ENCODE measurements at regions not wholly inside any gene's neighbourhood (a gene's known extent, or its start where the extent isn't known, plus 50 kb on each side); places are given as distances from the start of the nearest gene placed in this dataset.

- no peak overlapping the region for H3K4me3 ChIP-seq (replicated peaks in 1 of 2; ENCODE audit: low read depth in 2 of 2, low read length in 2 of 2)
- TF ChIP-seq CTCF (IDR thresholded peaks at IDR 0.05; ENCODE audit: low read depth, low read length), result no peak
- DNase-seq (ENCODE audit: low read depth in 2 of 2), result no peak
Measured at GRCh38 chr2:125041846-125042245, 1016.8 kb downstream of the CNTNAP5 start.

- TF ChIP-seq CTCF (IDR thresholded peaks at IDR 0.05; ENCODE audit: low read depth, low read length), result no peak
- no peak overlapping the region for H3K4me3 ChIP-seq (replicated peaks in 1 of 2; ENCODE audit: low read depth in 2 of 2, low read length in 2 of 2)
- DNase-seq (ENCODE audit: low read depth in 2 of 2), result no peak
Measured at GRCh38 chr2:125042727-125043126, 1017.6 kb downstream of the CNTNAP5 start.

GRCh38 chr2:125070726-125071505 lies 1045.8 kb downstream of the CNTNAP5 start:
- DNase-seq (ENCODE audit: low read depth in 2 of 2), result no peak
- H3K4me3 ChIP-seq (replicated peaks in 1 of 2; ENCODE audit: low read depth in 2 of 2, low read length in 2 of 2), result no peak overlapping the region
- no peak for TF ChIP-seq CTCF (IDR thresholded peaks at IDR 0.05; ENCODE audit: low read depth, low read length)

DNA sequence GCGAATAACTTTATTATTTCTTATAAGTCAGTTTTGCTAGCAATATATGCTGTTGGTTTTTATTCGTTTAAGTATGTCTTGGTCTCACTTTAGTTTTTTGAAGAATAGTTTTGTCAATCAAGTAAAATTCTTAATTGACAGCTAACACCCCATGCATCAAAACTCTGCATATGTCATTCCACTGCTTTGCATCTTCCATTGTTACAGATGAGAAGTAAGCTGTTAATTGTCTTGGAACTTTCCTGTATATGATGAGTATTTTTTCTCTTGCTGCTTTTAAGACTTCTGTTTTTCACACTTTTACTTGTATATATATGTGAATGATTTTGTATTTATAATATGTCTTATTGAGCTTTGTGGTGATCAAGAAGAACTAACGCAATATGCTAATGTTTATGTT lies 1048.4 kb downstream of the CNTNAP5 start:
- DNase-seq (ENCODE audit: low read depth in 2 of 2), result no peak
- no peak overlapping the region for H3K4me3 ChIP-seq (replicated peaks in 1 of 2; ENCODE audit: low read depth in 2 of 2, low read length in 2 of 2)
- no peak for TF ChIP-seq CTCF (IDR thresholded peaks at IDR 0.05; ENCODE audit: low read depth, low read length)

- TF ChIP-seq CTCF (IDR thresholded peaks at IDR 0.05; ENCODE audit: low read depth, low read length), result no peak
- H3K4me3 ChIP-seq (replicated peaks in 1 of 2; ENCODE audit: low read depth in 2 of 2, low read length in 2 of 2), result no peak overlapping the region
- no peak for DNase-seq (ENCODE audit: low read depth in 2 of 2)
Measured at GRCh38 chr2:125085904-125086303, 1060.8 kb downstream of the CNTNAP5 start.

- no peak for TF ChIP-seq CTCF (IDR thresholded peaks at IDR 0.05; ENCODE audit: low read depth, low read length)
- no peak for DNase-seq (ENCODE audit: low read depth in 2 of 2)
- no peak overlapping the region for H3K4me3 ChIP-seq (replicated peaks in 1 of 2; ENCODE audit: low read depth in 2 of 2, low read length in 2 of 2)
Measured at GRCh38 chr2:125086313-125087184, 1061.5 kb downstream of the CNTNAP5 start.
